ENCODE measurements at regions not wholly inside any gene's neighbourhood (a gene's known extent, or its start where the extent isn't known, plus 50 kb on each side); places are given as distances from the start of the nearest gene placed in this dataset.

- CTCF ChIA-PET: no interaction called here
- Histone ChIP-seq H3K4me2 (replicated peaks; ENCODE audit: low read depth, low read length, poor library complexity, severe bottlenecking) (no peak overlapping the region), H3K9me3 (ENCODE audit: control extremely low read depth in 1 of 3, control insufficient read depth in 2 of 3, insufficient read depth in 1 of 3, low read length in 2 of 3) (peaks cover 0 to 10% (median 8%) of the 10 kb centered on the region in 3 donors), H3K36me3 (replicated peaks in 1 of 2; ENCODE audit: control extremely low read depth in 1 of 2, control insufficient read depth in 1 of 2, extremely low read depth in 1 of 2, insufficient read depth in 2 of 2, low read length in 1 of 2) (no peaks in the 10 kb centered on the region), H2AFZ (ENCODE audit: insufficient read depth, low read depth, low read length, poor library complexity, severe bottlenecking) (no peak overlapping the region), H3K27me3 (replicated peaks in 1 of 4; ENCODE audit: control extremely low read depth in 1 of 4, control insufficient read depth in 3 of 4, insufficient read depth in 4 of 4, low read length in 3 of 4) (no peaks in the 10 kb centered on the region), H3K79me2 (ENCODE audit: control insufficient read depth, insufficient read depth, low read length) (no peaks in the 10 kb centered on the region), H3K27ac (ENCODE audit: low read length in 2 of 2) (no peak overlapping the region), H3K4me3 (ENCODE audit: control extremely low read depth in 1 of 5, extremely low read depth in 1 of 5, insufficient read depth in 1 of 5, low read depth in 2 of 5, low read length in 4 of 5) (no peak overlapping the region), H3K4me1 (ENCODE audit: control insufficient read depth in 2 of 2, insufficient read depth in 2 of 2, low read length in 2 of 2) (peaks cover 8 to 9% of the 10 kb centered on the region in 2 donors), H3K9ac (ENCODE audit: low read length) (no peak overlapping the region), H4K20me1 (ENCODE audit: control insufficient read depth, insufficient read depth, low read length, poor library complexity, severe bottlenecking) (no peaks in the 10 kb centered on the region)
- intact Hi-C loops (cut with micrococcal nuclease): no loop called here
- no CpG with 5 or more reads among the region's 1 CpG for WGBS (ENCODE audit: insufficient coverage)
- Mint-ChIP-seq H3K27me3 (no peaks in the 10 kb centered on the region), H3K4me3 (no peak overlapping the region), H3K4me1 (peaks cover 13% of the 10 kb centered on the region), H3K9me3 (ENCODE audit: insufficient read depth) (peaks cover 10% of the 10 kb centered on the region), H3K27ac (no peak overlapping the region)
- POLR2A ChIA-PET: interaction anchor here (1.0 kb wide), 1 partner anchor 11 kb away, joined by 3 read pairs; no protein-coding TSS in a partner anchor
- ATAC-seq (ENCODE audit: low read depth): no peak
- TF ChIP-seq, protein P1, sequence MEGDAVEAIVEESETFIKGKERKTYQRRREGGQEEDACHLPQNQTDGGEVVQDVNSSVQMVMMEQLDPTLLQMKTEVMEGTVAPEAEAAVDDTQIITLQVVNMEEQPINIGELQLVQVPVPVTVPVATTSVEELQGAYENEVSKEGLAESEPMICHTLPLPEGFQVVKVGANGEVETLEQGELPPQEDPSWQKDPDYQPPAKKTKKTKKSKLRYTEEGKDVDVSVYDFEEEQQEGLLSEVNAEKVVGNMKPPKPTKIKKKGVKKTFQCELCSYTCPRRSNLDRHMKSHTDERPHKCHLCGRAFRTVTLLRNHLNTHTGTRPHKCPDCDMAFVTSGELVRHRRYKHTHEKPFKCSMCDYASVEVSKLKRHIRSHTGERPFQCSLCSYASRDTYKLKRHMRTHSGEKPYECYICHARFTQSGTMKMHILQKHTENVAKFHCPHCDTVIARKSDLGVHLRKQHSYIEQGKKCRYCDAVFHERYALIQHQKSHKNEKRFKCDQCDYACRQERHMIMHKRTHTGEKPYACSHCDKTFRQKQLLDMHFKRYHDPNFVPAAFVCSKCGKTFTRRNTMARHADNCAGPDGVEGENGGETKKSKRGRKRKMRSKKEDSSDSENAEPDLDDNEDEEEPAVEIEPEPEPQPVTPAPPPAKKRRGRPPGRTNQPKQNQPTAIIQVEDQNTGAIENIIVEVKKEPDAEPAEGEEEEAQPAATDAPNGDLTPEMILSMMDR (IDR thresholded peaks at IDR 0.05): no peak
- DNase-seq: no peak
Observed at GRCh38 chr11:95490625-95491024, 259.6 kb upstream of the SESN3 start.

GRCh38 chr11:95487938-95488337, 256.9 kb upstream of the SESN3 start:
- WGBS (ENCODE audit: insufficient coverage): no CpG with 5 or more reads among the region's 5 CpGs

More at GRCh38 chr11:95487938-95488337, 256.9 kb upstream of the SESN3 start:
- H3K36me3 ChIP-seq (replicated peaks in 1 of 2; ENCODE audit: control extremely low read depth in 1 of 2, control insufficient read depth in 1 of 2, extremely low read depth in 1 of 2, insufficient read depth in 2 of 2, low read length in 1 of 2): no peaks in the 10 kb centered on the region
- no peak overlapping the region for H3K4me3 Mint-ChIP-seq
- H4K20me1 ChIP-seq (ENCODE audit: control insufficient read depth, insufficient read depth, low read length, poor library complexity, severe bottlenecking): no peaks in the 10 kb centered on the region
- H3K4me1 ChIP-seq (ENCODE audit: control insufficient read depth in 2 of 2, insufficient read depth in 2 of 2, low read length in 2 of 2): peaks cover 8 to 9% of the 10 kb centered on the region in 2 donors
- H2AFZ ChIP-seq (ENCODE audit: insufficient read depth, low read depth, low read length, poor library complexity, severe bottlenecking): no peak overlapping the region
- no peak overlapping the region for H3K9ac ChIP-seq (ENCODE audit: low read length)
- no peak overlapping the region for H3K27ac Mint-ChIP-seq
- ATAC-seq (ENCODE audit: low read depth): no peak
- ChIA-PET POLR2A (interaction anchor here (0.7 to 1.2 kb wide), 2 partner anchors 144 to 259 kb away, joined by 3 to 8 read pairs; no protein-coding TSS in a partner anchor), CTCF (interaction anchor here (0.8 to 1.4 kb wide), 3 partner anchors 109 to 257 kb away, joined by 3 read pairs; partner anchors contain the start of gene SESN3)
- TF ChIP-seq EZH2 (IDR thresholded peaks at IDR 0.05; ENCODE audit: borderline replicate concordance, insufficient read depth, low read depth, low read length, poor library complexity, severe bottlenecking): no peak
- TF ChIP-seq, protein P1 (IDR thresholded peaks at IDR 0.05): no peak
- H3K4me1 Mint-ChIP-seq: peaks cover 13% of the 10 kb centered on the region
- peaks cover 0 to 4% (median 3%) of the 10 kb centered on the region in 3 donors for H3K9me3 ChIP-seq (ENCODE audit: control extremely low read depth in 1 of 3, control insufficient read depth in 2 of 3, insufficient read depth in 1 of 3, low read length in 2 of 3)
- no peak for DNase-seq
- H3K4me3 ChIP-seq (ENCODE audit: control extremely low read depth in 1 of 5, extremely low read depth in 1 of 5, insufficient read depth in 1 of 5, low read depth in 2 of 5, low read length in 4 of 5): no peak overlapping the region
- H3K27ac ChIP-seq (ENCODE audit: low read length in 2 of 2): no peak overlapping the region
- no peaks in the 10 kb centered on the region for H3K27me3 ChIP-seq (replicated peaks in 1 of 4; ENCODE audit: control extremely low read depth in 1 of 4, control insufficient read depth in 3 of 4, insufficient read depth in 4 of 4, low read length in 3 of 4)
- intact Hi-C loops (cut with micrococcal nuclease): loop anchor here (10.0 kb wide), 1 partner anchor 57 kb away; no protein-coding TSS in a partner anchor
- peaks cover 7% of the 10 kb centered on the region for H3K9me3 Mint-ChIP-seq (ENCODE audit: insufficient read depth)
- H3K79me2 ChIP-seq (ENCODE audit: control insufficient read depth, insufficient read depth, low read length): no peaks in the 10 kb centered on the region
- no peak overlapping the region for H3K4me2 ChIP-seq (replicated peaks; ENCODE audit: low read depth, low read length, poor library complexity, severe bottlenecking)
- H3K27me3 Mint-ChIP-seq: no peaks in the 10 kb centered on the region

All from B cell (primary cell).